ENCODE measurements at regions not wholly inside any gene's neighbourhood (a gene's known extent, or its start where the extent isn't known, plus 50 kb on each side); places are given as distances from the start of the nearest gene placed in this dataset.

DNA sequence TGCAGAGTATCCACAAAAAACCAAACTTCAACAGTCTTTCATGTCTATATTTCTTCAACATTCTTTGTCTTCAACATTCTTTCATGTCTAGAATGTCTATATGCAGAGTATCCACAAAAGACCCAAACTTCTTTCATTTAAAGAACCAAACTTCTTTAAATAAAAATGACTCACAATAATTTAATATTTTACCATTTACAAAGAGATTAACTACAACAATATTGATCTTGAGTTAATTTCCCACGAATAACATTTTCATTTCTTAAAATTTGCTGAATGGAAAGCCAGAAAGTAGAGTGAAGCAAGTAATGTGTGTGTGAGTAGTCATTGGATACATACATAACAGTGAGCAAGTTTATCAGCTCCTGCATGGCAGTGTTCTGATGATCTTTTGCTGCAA lies 1069.7 kb downstream of the EFNB2 start, which contains the start of gene DAOA:
- TF ChIP-seq POLR2A (IDR thresholded peaks at IDR 0.05; ENCODE audit: low read depth, low read length) (no peak), SPI1 (IDR thresholded peaks at IDR 0.05; ENCODE audit: low read depth, low read length) (no peak), POLR2AphosphoS5 (IDR thresholded peaks at IDR 0.05; ENCODE audit: low read depth, low read length) (no peak), PAX5 (IDR thresholded peaks at IDR 0.05; ENCODE audit: insufficient read depth, low read length, severe bottlenecking) (no peak)

All from GM12891 (cell line).